Mammary epithelial cell (primary cell): ENCODE measurements at regions not wholly inside any gene's neighbourhood (a gene's known extent, or its start where the extent isn't known, plus 50 kb on each side); places are given as distances from the start of the nearest gene placed in this dataset.

Experiments used
- EZH2 ChIP-seq: IDR thresholded peaks from 2 replicates; pipeline ENCODE4 v1.6.1; 2012; ENCODE audit warnings: low read length, inconsistent platforms, borderline replicate concordance
- TF ChIP-seq, protein P1 (sequence below), 2 donors: IDR thresholded peaks in 1 of 2; conservative IDR thresholded peaks in 1 of 2; 2 replicates each; pipeline ENCODE4 v1.5.1; 2011 to 2012; ENCODE audit warnings: inconsistent platforms in 2 of 2, low read length in 2 of 2, mild to moderate bottlenecking in 2 of 2, control low read depth in 1 of 2, low read depth in 1 of 2; ENCODE audit not compliant: insufficient read depth in 1 of 2; ENCODE audit errors: extremely low read depth in 1 of 2

DNA sequence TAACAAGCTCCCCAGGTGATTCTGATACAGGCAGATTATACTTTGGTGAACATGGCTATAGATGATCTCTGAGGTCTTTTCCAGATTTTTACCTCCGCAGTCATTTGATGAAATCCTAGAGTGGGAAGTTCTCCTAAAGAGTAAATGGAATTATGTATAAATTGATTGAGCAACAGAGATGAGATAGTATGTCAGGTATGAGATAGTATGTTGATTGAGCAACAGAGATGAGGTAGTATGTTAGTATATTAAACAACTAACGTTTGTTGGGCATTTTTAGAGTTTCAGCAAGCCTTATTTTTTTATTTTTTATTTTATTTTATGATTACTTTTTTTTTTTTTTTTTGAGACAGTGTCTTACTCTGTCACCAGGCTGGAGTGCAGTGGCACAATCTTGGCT lies 265.0 kb upstream of the SOX2 start:
- no peak for TF ChIP-seq EZH2
- TF ChIP-seq, protein P1, sequence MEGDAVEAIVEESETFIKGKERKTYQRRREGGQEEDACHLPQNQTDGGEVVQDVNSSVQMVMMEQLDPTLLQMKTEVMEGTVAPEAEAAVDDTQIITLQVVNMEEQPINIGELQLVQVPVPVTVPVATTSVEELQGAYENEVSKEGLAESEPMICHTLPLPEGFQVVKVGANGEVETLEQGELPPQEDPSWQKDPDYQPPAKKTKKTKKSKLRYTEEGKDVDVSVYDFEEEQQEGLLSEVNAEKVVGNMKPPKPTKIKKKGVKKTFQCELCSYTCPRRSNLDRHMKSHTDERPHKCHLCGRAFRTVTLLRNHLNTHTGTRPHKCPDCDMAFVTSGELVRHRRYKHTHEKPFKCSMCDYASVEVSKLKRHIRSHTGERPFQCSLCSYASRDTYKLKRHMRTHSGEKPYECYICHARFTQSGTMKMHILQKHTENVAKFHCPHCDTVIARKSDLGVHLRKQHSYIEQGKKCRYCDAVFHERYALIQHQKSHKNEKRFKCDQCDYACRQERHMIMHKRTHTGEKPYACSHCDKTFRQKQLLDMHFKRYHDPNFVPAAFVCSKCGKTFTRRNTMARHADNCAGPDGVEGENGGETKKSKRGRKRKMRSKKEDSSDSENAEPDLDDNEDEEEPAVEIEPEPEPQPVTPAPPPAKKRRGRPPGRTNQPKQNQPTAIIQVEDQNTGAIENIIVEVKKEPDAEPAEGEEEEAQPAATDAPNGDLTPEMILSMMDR (conservative IDR thresholded peaks at IDR 0.05 in 1 of 2, IDR thresholded peaks at IDR 0.05 in 1 of 2; ENCODE audit: extremely low read depth in 1 of 2, insufficient read depth in 1 of 2, low read depth in 1 of 2, low read length in 2 of 2) = no peak
